Caki2 (cell line): ENCODE measurements at regions not wholly inside any gene's neighbourhood (a gene's known extent, or its start where the extent isn't known, plus 50 kb on each side); places are given as distances from the start of the nearest gene placed in this dataset.

ENCODE experiments used
- DNase-seq: peaks from one replicate; pipeline ENCODE4 v3.0.0-alpha.2; 2015; ENCODE audit warnings: low read depth
- in situ Hi-C: cut with HindIII; loops from 2 replicates; pipeline ENCODE4 v1.10.0; 2016; ENCODE audit warnings: low sequenced_read_pairs, low pct_unique_long_range_greater_than_20kb, mixed read lengths

GRCh38 chr5:31104775-31105174 is 88.7 kb upstream of the CDH6 start:
- DNase-seq: no peak
- in situ Hi-C loops: no loop called here

- no peak for DNase-seq
- in situ Hi-C loops: no loop called here
These were observed 92.6 kb upstream of the CDH6 start for GRCh38 chr5:31100781-31101310.

GRCh38 chr5:31100047-31100575 is 93.4 kb upstream of the CDH6 start:
- in situ Hi-C loops: no loop called here
- peak; percentile 70 for DNase-seq

DNA sequence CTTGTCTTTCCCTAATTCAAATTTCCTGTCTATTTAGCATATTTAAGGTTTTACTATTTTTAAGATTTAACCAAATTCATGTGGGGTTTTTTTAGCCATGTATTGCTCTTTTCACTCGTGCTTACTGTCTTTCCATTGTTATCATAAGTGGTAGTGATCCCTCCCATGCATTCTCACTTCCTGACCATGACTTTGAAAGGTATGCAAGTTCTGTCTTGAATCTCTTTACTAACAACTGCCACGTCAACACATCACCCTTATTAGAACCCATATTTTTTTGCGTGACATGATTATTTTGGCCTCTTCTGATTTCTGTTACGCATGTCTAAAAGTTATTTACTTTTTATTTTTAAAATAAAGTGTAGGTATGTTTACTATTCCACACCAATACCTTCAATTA is 94.7 kb upstream of the CDH6 start:
- no peak for DNase-seq
- in situ Hi-C loops: no loop called here

DNA sequence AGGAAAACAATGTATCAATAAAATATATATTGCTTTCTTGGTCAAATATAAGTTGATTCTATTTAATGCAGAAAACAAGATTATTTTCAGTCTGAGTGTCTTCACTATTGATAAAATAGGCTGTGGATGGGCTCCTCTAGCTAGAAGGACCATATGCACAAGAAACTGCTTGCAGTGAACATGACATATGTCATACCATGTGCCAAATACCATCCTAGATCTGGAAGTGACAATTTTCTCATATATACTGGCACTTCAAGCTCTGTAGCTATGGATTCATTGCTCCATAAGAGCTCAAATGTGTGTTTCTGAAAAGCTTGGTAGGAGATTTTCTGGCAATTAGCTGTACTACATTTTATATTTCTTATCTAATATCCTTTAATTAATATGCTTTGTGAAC is 95.6 kb upstream of the CDH6 start:
- in situ Hi-C loops: no loop called here
- DNase-seq: no peak

DNA sequence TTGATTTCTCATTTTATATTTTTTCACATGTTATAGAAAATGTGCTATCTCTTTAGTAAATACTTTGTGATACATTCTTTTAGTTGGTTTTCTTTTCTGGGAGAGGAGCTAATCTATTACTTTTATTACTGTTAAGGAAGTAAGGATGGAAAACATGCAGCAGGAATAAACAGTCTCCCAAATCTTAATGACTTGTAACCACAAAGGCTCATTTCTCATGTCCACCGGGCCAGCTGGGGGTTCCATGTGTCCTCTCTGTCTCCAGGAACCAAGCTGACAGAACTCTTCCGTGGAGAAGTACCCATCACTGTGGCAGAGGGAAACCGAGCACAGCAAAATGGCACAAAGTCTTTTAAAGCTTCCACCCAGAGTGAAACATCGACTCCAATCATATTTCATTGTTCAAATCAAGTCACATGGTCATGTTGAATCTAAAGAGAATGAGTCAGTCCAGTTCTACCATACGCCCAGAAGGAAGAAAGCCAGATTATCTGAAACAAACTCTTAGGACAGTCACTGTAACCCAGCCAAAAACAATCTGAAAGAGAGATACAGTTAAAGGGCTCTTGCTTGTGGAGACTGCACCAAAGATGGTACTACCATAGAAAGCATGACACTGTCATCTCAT is 97.1 kb upstream of the CDH6 start:
- in situ Hi-C loops: no loop called here
- peak; percentile 54 for DNase-seq

DNA sequence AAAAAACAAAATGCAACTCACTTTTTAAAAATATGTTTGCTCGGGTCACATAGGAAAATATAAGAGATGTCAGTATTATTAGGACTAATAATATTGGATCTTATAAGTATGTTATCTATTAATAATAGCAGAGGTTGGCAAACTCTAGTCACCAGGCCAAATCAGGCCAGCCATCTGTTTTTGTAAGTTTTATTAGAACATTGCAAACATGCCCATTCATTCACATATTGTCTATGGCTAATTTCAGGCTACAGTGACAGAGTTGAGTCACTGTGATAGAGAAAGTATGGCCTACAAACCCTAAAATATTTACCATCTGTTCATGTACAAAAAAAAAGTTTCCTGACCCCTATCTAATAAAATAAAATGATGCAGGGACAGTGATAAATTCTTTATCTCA is 97.7 kb upstream of the CDH6 start:
- DNase-seq: no peak
- in situ Hi-C loops: no loop called here

DNA sequence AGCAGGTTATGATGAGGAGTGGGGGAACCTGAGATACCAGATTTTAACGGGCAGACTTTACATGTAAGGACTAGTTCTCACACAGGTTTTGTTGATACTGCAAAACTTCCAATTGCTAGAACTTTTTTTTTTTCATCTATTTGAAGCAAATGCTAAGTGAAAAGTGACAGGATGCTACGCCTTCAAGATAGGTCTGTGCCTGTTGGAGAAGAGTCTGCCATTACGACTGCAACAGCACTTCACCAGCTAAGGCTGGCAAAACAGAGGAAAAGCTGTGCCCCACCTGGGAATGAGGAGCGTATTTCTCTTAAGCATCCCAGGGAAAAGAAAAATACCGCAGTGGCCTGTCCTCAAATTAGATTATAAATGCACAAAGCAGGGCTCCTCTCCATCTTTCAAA is 102.0 kb upstream of the CDH6 start:
- DNase-seq: no peak
- in situ Hi-C loops: no loop called here

- DNase-seq: no peak
These were observed 103.0 kb upstream of the CDH6 start for GRCh38 chr5:31090467-31090866.

GRCh38 chr5:31086839-31087415 is 106.6 kb upstream of the CDH6 start:
- DNase-seq: no peak
- in situ Hi-C loops: no loop called here

More at GRCh38 chr5:31090467-31090866, 103.0 kb upstream of the CDH6 start:
- in situ Hi-C loops: no loop called here

- in situ Hi-C loops: no loop called here
- DNase-seq: no peak
These were observed 108.6 kb upstream of the CDH6 start for GRCh38 chr5:31084871-31085270.

DNA sequence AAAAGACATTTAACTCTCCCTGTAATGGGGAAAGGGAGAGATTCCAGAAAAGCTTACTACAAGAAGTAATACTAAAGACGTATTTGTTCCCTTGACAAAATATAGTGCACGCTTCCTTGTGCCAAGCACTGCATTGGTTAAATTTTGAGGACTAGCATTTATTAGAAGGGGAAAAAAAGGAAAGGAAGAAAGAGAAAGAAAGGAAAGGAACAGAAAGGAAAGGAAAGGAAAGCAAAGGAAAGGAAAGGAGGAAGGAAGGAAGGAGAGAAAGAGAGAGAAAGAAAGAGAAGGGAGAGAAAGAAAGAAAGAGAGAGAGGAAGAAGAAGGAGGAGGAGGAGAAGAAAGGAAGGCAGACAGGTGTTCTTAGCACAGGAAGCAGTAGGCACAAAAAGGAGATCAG is 110.1 kb upstream of the CDH6 start:
- in situ Hi-C loops: no loop called here
- no peak for DNase-seq

DNA sequence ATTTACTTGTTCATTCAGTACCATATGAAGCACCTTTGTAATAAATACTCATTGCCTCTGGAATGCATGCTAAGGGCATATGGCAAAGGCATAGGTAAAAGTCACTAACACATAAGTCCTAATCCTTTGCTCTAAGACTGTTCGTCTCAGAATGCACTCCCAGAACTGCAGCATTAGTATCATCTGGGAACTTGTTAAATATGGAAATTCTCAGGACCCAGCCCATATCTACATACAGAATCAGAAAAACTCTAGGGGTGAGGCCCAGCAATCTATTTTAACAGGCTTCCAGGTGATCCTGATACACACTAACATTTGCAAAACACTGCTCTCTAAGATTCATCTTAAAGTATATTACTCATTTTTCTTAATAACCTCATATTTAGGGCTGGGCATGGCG is 113.8 kb upstream of the CDH6 start:
- DNase-seq: no peak
- in situ Hi-C loops: no loop called here

- in situ Hi-C loops: no loop called here
- no peak for DNase-seq
These were observed 114.5 kb upstream of the CDH6 start for GRCh38 chr5:31078956-31079355.

DNA sequence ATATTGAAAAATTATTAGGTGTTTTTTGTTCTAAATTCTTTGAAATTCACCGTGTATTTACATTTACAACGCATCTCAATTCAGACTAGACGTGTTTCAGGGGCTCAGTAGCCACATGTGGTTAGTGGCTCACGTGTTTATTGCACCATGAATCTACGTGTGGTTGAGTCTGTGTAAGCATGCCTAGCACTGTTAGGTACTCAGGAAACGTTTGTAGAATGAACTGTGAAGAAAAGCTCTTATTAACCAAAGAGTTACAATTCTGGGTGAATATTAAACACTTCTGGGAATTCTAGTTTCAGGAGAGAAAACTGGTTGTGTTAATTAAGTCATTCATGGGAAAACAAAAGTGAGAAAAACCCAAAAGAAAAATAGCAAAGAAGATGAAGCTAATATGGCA is 117.5 kb upstream of the CDH6 start:
- DNase-seq: no peak
- in situ Hi-C loops: no loop called here

- DNase-seq: no peak
- in situ Hi-C loops: no loop called here
These were observed 125.2 kb upstream of the CDH6 start for GRCh38 chr5:31068287-31068686.

GRCh38 chr5:31066655-31067328 is 126.7 kb upstream of the CDH6 start:
- in situ Hi-C loops: no loop called here
- DNase-seq: peak; percentile 2

- DNase-seq: no peak
- in situ Hi-C loops: no loop called here
These were observed 129.3 kb upstream of the CDH6 start for GRCh38 chr5:31064215-31064614.

- in situ Hi-C loops: no loop called here
- no peak for DNase-seq
These were observed 130.4 kb upstream of the CDH6 start for GRCh38 chr5:31062902-31063580.
